Ascending aorta (tissue), 2 donors: ENCODE measurements at regions not wholly inside any gene's neighbourhood (a gene's known extent, or its start where the extent isn't known, plus 50 kb on each side); places are given as distances from the start of the nearest gene placed in this dataset.

ENCODE experiments used
- DNase-seq, 2 donors: peaks; one replicate each; pipeline ENCODE4 v3.0.0-alpha.2; 2019; ENCODE audit warnings: low spot score in 2 of 2
- H3K27ac ChIP-seq, 2 donors: fragments of 200-600 bp; sonication (generic); one replicate each; pipeline ENCODE4 v1.5.1; 2016 to 2017; ENCODE audit warnings: mild to moderate bottlenecking in 1 of 2
- H3K27me3 ChIP-seq: fragments of 200-600 bp; sonication (generic); one replicate; pipeline ENCODE4 v1.5.1; 2017
- H3K36me3 ChIP-seq, 2 donors: fragments of 200-600 bp; sonication (generic); one replicate each; pipeline ENCODE4 v1.5.1; 2016
- H3K4me1 ChIP-seq, 2 donors: fragments of 200-600 bp; sonication (generic); one replicate each; pipeline ENCODE4 v1.5.1; 2016 to 2017; ENCODE audit warnings: mild to moderate bottlenecking in 1 of 2
- H3K4me3 ChIP-seq, 2 donors: fragments of 200-600 bp; sonication (generic); one replicate each; pipeline ENCODE4 v1.5.1; 2016 to 2017; ENCODE audit warnings: mild to moderate bottlenecking in 1 of 2
- H3K9me3 ChIP-seq, 2 donors: fragments of 200-600 bp; sonication (generic); one replicate each; pipeline ENCODE4 v1.5.1; 2016
- intact Hi-C: fragments of 100-400 bp; cut with DNase I; formaldehyde crosslinking; loops from one replicate; pipeline ENCODE4 v1.15.1; 2023
- TF ChIP-seq, protein P1 (sequence below), 3 experiments: fragments of 200-600 bp in 2 of 3; fragments of 450-650 bp in 1 of 3; sonication (generic) in 2 of 3; IDR thresholded peaks; one replicate each; pipeline ENCODE4 v1.5.1; 2016 to 2019; ENCODE audit warnings: antibody characterized with exemption in 3 of 3, mild to moderate bottlenecking in 1 of 3, moderate library complexity in 1 of 3

DNA sequence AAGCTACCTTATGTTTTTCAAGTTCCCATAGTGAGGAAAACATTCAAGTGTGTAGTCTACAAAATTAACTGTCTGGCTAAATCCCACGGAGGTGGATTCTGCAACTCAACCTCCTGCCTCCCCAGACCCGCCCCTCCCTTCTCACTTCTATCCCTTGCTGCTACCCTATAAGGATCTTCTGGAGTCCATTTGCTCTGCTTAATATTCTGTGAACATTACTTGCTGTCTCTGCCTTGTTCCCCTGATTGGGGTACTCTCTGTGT, 163.2 kb downstream of the KCNE4 start:
- Histone ChIP-seq H3K4me3 (no peak overlapping the region), H3K4me1 (no peaks in the 10 kb centered on the region), H3K27me3 (no peaks in the 10 kb centered on the region), H3K36me3 (no peaks in the 10 kb centered on the region), H3K9me3 (peaks cover 0 to 8% of the 10 kb centered on the region in 2 donors), H3K27ac (no peak overlapping the region)
- DNase-seq, result no peak
- intact Hi-C loops, result no loop called here
- TF ChIP-seq, protein P1, sequence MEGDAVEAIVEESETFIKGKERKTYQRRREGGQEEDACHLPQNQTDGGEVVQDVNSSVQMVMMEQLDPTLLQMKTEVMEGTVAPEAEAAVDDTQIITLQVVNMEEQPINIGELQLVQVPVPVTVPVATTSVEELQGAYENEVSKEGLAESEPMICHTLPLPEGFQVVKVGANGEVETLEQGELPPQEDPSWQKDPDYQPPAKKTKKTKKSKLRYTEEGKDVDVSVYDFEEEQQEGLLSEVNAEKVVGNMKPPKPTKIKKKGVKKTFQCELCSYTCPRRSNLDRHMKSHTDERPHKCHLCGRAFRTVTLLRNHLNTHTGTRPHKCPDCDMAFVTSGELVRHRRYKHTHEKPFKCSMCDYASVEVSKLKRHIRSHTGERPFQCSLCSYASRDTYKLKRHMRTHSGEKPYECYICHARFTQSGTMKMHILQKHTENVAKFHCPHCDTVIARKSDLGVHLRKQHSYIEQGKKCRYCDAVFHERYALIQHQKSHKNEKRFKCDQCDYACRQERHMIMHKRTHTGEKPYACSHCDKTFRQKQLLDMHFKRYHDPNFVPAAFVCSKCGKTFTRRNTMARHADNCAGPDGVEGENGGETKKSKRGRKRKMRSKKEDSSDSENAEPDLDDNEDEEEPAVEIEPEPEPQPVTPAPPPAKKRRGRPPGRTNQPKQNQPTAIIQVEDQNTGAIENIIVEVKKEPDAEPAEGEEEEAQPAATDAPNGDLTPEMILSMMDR (IDR thresholded peaks at IDR 0.05), result no peak

DNA sequence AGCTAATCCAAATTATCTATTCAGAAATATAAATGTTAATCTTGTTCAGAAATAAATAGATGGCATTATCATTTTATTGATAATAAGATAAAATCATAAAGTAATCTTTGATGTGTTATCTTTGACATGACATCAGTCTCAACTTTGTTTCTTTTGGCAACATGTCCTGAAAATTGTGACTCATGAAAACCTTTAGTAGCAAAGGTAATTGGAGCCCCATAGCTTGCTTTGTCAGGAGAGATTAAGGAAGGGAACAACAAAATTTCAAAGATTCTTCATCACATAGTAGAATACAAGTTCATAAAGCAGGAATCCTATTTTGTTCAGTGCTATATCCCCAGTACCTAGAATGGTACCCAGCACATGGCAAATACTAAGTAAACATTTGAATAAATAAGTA, 165.4 kb downstream of the KCNE4 start:
- DNase-seq, result no peak
- H3K4me1 ChIP-seq, result no peaks in the 10 kb centered on the region
- no peaks in the 10 kb centered on the region for H3K36me3 ChIP-seq
- H3K27me3 ChIP-seq, result no peaks in the 10 kb centered on the region
- H3K4me3 ChIP-seq, result no peak overlapping the region
- intact Hi-C loops, result no loop called here
- H3K27ac ChIP-seq, result no peak overlapping the region
- TF ChIP-seq, protein P1 (IDR thresholded peaks at IDR 0.05), result no peak
- H3K9me3 ChIP-seq, result no peaks in the 10 kb centered on the region

DNA sequence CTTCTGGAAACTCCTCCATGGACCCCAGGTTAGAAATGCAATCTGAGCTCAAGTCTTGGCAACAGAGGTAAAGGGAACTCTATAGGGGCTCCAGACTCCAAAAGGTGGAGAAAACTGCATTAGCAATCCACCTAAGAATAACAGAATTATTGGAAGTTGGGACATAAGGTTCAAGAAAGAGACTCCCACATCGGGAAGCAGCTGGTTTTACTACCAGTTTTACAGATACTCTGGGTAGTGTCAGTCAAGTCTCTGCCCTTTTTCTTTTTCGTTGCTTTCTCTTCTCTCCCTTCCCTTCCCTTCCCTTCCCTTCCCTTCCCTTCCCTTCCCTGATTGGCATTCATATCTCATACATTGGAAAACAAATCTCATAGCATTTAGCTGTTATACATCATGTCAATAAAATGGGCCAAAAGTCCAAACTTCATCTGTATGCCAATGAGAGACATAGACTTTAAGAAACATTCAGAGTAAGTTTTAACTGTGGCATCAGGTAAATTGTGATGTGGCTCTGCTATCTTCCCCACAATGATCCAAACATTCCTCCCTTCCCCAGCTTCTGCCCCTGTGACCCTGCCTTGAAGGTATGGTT, 166.7 kb downstream of the KCNE4 start:
- H3K27ac ChIP-seq, result no peak overlapping the region
- H3K36me3 ChIP-seq, result no peaks in the 10 kb centered on the region
- no peaks in the 10 kb centered on the region for H3K4me1 ChIP-seq
- no peak for DNase-seq
- TF ChIP-seq, protein P1 (IDR thresholded peaks at IDR 0.05), result no peak
- H3K27me3 ChIP-seq, result no peaks in the 10 kb centered on the region
- no peak overlapping the region for H3K4me3 ChIP-seq
- no peaks in the 10 kb centered on the region for H3K9me3 ChIP-seq
- intact Hi-C loops, result no loop called here

DNA sequence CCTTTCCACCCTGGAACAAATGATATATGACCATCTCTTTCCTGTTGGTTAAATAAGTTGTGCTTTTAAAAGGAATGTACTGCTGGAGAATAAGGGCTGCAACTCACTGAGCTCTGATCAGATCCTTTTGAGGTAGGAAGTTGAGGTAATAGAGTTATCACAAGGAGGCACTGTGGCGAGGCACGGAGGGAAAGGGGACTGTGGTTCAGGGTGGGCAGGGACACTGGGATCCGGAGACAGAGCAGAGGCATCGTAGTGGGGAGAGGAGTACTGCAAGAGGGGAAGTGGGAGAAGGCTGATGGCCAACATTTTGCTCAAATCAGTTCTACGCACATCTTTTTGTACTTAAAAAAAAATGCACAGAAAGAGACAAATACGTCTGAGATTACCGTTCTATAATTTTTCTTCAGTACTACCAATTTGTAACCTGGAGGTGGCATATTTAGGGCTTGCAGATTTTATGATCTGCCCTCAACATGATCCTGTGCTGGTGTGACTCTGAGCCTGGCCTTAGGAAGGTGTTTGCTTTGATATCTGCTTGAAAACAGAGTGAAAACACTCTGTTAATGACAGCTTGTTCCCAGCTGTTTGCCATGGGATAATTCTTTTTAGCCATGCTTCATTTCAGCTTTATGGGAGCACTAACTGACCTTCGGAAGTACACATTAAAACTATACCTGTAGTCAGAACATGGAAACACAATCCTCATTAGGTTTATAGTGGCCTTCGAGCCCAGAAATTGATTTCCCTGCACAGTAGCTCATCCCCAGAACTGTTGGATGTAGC, 168.1 kb downstream of the KCNE4 start:
- intact Hi-C loops, result no loop called here
- Histone ChIP-seq H3K27me3 (no peaks in the 10 kb centered on the region), H3K9me3 (no peaks in the 10 kb centered on the region), H3K4me1 (no peaks in the 10 kb centered on the region), H3K4me3 (no peak overlapping the region), H3K27ac (no peak overlapping the region), H3K36me3 (no peaks in the 10 kb centered on the region)
- DNase-seq, result no peak
- TF ChIP-seq, protein P1 (IDR thresholded peaks at IDR 0.05), result no peak

GRCh38 chr2:223220658-223220925, 168.6 kb downstream of the KCNE4 start:
- Histone ChIP-seq H3K4me1 (no peaks in the 10 kb centered on the region), H3K27me3 (no peaks in the 10 kb centered on the region), H3K36me3 (no peaks in the 10 kb centered on the region), H3K9me3 (no peaks in the 10 kb centered on the region), H3K27ac (no peak overlapping the region), H3K4me3 (no peak overlapping the region)
- DNase-seq, result no peak
- TF ChIP-seq, protein P1 (IDR thresholded peaks at IDR 0.05), result no peak
- intact Hi-C loops, result no loop called here
